HEK293 (cell line): ENCODE measurements at regions not wholly inside any gene's neighbourhood (a gene's known extent, or its start where the extent isn't known, plus 50 kb on each side); places are given as distances from the start of the nearest gene placed in this dataset.

Source experiments
- CTCF ChIA-PET: fragments of 350-600 bp; formaldehyde crosslinking; extraction: SDS; loops from one replicate; lab custom pipeline; 2021; ENCODE audit warnings: antibody characterized with exemption; lab: Yijun Ruan, JAX
- POLR2A ChIA-PET: fragments of 300-600 bp; formaldehyde crosslinking; extraction: SDS; loops from one replicate; lab custom pipeline; 2020; ENCODE audit warnings: antibody characterized with exemption, inconsistent platforms; lab: Yijun Ruan, JAX
- H3K27ac ChIP-seq: fragments of 200-500 bp; sonication (Bioruptor generic); 2 replicates; pipeline ENCODE4 v1.5.1; 2014; ENCODE audit warnings: low read depth, low read length, control low read depth, inconsistent platforms; ENCODE audit errors: extremely low read depth
- H3K36me3 ChIP-seq, 2 experiments: fragments of 200-500 bp in 1 of 2; sonication (Bioruptor generic) in 1 of 2; 1 replicate in 1 of 2; 2 replicates in 1 of 2; pipeline ENCODE4 v1.5.1; 2014 to 2017; ENCODE audit warnings: inconsistent platforms in 2 of 2, low read length in 2 of 2; ENCODE audit not compliant: control insufficient read depth in 2 of 2, insufficient read depth in 1 of 2
- H3K4me1 ChIP-seq: fragments of 200-500 bp; sonication (Bioruptor generic); 2 replicates; pipeline ENCODE4 v1.5.1; 2014; ENCODE audit warnings: mild to moderate bottlenecking, low read length, inconsistent platforms; ENCODE audit not compliant: control insufficient read depth, insufficient read depth
- H3K4me3 ChIP-seq: 2 replicates; pipeline ENCODE4 v1.5.1; 2011; ENCODE audit warnings: low read depth, mild to moderate bottlenecking, control low read depth, low read length, moderate library complexity
- H3K9me3 ChIP-seq: fragments of 200-500 bp; sonication (Bioruptor generic); 2 replicates; pipeline ENCODE4 v1.5.1; 2014; ENCODE audit warnings: low read depth, low read length, inconsistent platforms; ENCODE audit not compliant: control insufficient read depth, insufficient read depth
- HOXD13 ChIP-seq: sonication (generic); formaldehyde crosslinking; IDR thresholded peaks from 2 replicates; pipeline ENCODE4 v1.8.0; 2022; ENCODE audit warnings: missing genetic modification reagents, borderline replicate concordance
- IKZF3 ChIP-seq: fragments of 450-650 bp; IDR thresholded peaks from 2 replicates; pipeline ENCODE4 v1.5.0; 2018; ENCODE audit warnings: missing biosample characterization, mild to moderate bottlenecking, missing genetic modification characterization, moderate library complexity
- KLF10 ChIP-seq: fragments of 450-650 bp; IDR thresholded peaks from 2 replicates; pipeline ENCODE4 v1.5.1; 2018; ENCODE audit warnings: missing biosample characterization, mild to moderate bottlenecking, missing genetic modification characterization
- PRDM4 ChIP-seq: fragments of 450-650 bp; formaldehyde crosslinking; IDR thresholded peaks from 2 replicates; pipeline ENCODE4 v1.5.1; 2017; ENCODE audit warnings: missing biosample characterization, missing genetic modification characterization
- REPIN1 ChIP-seq: fragments of 450-650 bp; formaldehyde crosslinking; IDR thresholded peaks from 2 replicates; pipeline ENCODE4 v1.5.1; 2017; ENCODE audit warnings: missing biosample characterization, missing genetic modification characterization, low read depth
- SCRT1 ChIP-seq: fragments of 450-650 bp; formaldehyde crosslinking; IDR thresholded peaks from 2 replicates; pipeline ENCODE4 v1.5.1; 2016; ENCODE audit warnings: missing biosample characterization, missing genetic modification characterization, borderline replicate concordance
- ZNF10 ChIP-seq: fragments of 450-650 bp; formaldehyde crosslinking; IDR thresholded peaks from 2 replicates; pipeline ENCODE4 v1.5.1; 2017; ENCODE audit warnings: missing biosample characterization, missing genetic modification characterization
- ZNF132 ChIP-seq: fragments of 450-650 bp; formaldehyde crosslinking; IDR thresholded peaks from 2 replicates; pipeline ENCODE4 v1.5.1; 2017; ENCODE audit warnings: missing biosample characterization, missing genetic modification characterization, borderline replicate concordance
- ZNF133 ChIP-seq: fragments of 450-650 bp; formaldehyde crosslinking; IDR thresholded peaks from 2 replicates; pipeline ENCODE4 v1.5.1; 2016; ENCODE audit warnings: missing biosample characterization, missing genetic modification characterization
- ZNF148 ChIP-seq: fragments of 450-650 bp; formaldehyde crosslinking; IDR thresholded peaks from 2 replicates; pipeline ENCODE4 v1.5.0; 2017; ENCODE audit warnings: missing biosample characterization, missing genetic modification characterization, borderline replicate concordance
- ZNF211 ChIP-seq: fragments of 450-650 bp; formaldehyde crosslinking; IDR thresholded peaks from 2 replicates; pipeline ENCODE4 v1.5.1; 2016; ENCODE audit warnings: low read depth, missing biosample characterization, missing genetic modification characterization
- ZNF23 ChIP-seq: fragments of 450-650 bp; formaldehyde crosslinking; IDR thresholded peaks from 2 replicates; pipeline ENCODE4 v1.5.1; 2016; ENCODE audit warnings: missing biosample characterization, missing genetic modification characterization, borderline replicate concordance
- ZNF302 ChIP-seq: fragments of 450-650 bp; formaldehyde crosslinking; IDR thresholded peaks from 2 replicates; pipeline ENCODE4 v1.5.1; 2016; ENCODE audit warnings: missing biosample characterization, missing genetic modification characterization, low read depth
- ZNF341 ChIP-seq: fragments of 450-650 bp; formaldehyde crosslinking; IDR thresholded peaks from 2 replicates; pipeline ENCODE4; 2016; ENCODE audit warnings: low read depth, missing biosample characterization, missing genetic modification characterization
- ZNF423 ChIP-seq: fragments of 450-650 bp; formaldehyde crosslinking; IDR thresholded peaks from 2 replicates; pipeline ENCODE4 v1.5.1; 2016; ENCODE audit warnings: missing biosample characterization, missing genetic modification characterization
- ZNF513 ChIP-seq: fragments of 450-650 bp; IDR thresholded peaks from 2 replicates; pipeline ENCODE4 v1.5.1; 2018; ENCODE audit warnings: missing biosample characterization, missing genetic modification characterization
- ZNF549 ChIP-seq: fragments of 450-650 bp; IDR thresholded peaks from 2 replicates; pipeline ENCODE4 v1.5.1; 2018; ENCODE audit warnings: missing biosample characterization, missing genetic modification characterization, mild to moderate bottlenecking, inconsistent platforms, moderate library complexity
- ZNF560 ChIP-seq: fragments of 450-650 bp; formaldehyde crosslinking; IDR thresholded peaks from 2 replicates; pipeline ENCODE4 v1.5.1; 2017; ENCODE audit warnings: missing biosample characterization, missing genetic modification characterization, borderline replicate concordance
- ZNF654 ChIP-seq: fragments of 450-650 bp; formaldehyde crosslinking; IDR thresholded peaks from 2 replicates; pipeline ENCODE4 v1.5.1; 2016; ENCODE audit warnings: low read depth, missing biosample characterization, missing genetic modification characterization
- ZNF776 ChIP-seq: fragments of 450-650 bp; formaldehyde crosslinking; IDR thresholded peaks from 2 replicates; pipeline ENCODE4 v1.5.0; 2017; ENCODE audit warnings: missing biosample characterization, missing genetic modification characterization, borderline replicate concordance
- ZNF791 ChIP-seq: fragments of 450-650 bp; formaldehyde crosslinking; IDR thresholded peaks from 2 replicates; pipeline ENCODE4 v1.5.1; 2016; ENCODE audit warnings: missing biosample characterization, missing genetic modification characterization

DNA sequence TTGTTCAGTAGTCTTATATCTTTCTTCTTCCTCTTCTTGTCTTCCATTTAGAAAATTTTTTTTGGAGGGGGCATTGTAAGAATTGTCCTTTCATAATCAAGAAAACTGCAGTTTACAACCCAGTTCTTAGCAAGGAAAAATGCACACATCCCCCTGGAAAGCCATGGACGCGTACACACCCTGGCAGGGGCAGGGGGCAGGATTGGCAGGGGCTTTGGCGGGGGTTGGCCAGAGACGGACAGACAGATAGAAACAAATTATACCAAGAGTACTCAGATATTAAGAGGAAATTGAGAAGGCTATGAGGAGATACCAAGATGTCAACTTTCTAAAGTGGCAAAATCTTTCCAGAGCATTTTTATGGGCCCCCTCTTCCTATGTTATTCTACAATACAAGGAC is 322.5 kb upstream of the CPXCR1 start:
- H3K4me1 ChIP-seq, result no peaks in the 10 kb centered on the region
- no peaks in the 10 kb centered on the region; a peak in 1 of 3 replicates for H3K36me3 ChIP-seq
- TF ChIP-seq KLF10 (tag by site-specific recombination), result no peak
- no peak for TF ChIP-seq ZNF302 (tag by site-specific recombination)
- TF ChIP-seq ZNF148 (tag by site-specific recombination), result no peak
- no peak for TF ChIP-seq ZNF211 (tag by site-specific recombination)
- no peak for TF ChIP-seq ZNF10 (tag by site-specific recombination)
- TF ChIP-seq ZNF133 (tag by site-specific recombination), result no peak
- TF ChIP-seq HOXD13 (CRISPR knock-in tag), result no peak
- no peak for TF ChIP-seq ZNF549
- TF ChIP-seq ZNF132 (tag by site-specific recombination), result no peak
- TF ChIP-seq IKZF3 (tag by site-specific recombination), result no peak
- no peak for TF ChIP-seq ZNF560 (tag by site-specific recombination)
- no peak for TF ChIP-seq ZNF423 (tag by site-specific recombination)
- no peak for TF ChIP-seq PRDM4 (tag by site-specific recombination)
- TF ChIP-seq ZNF341 (tag by site-specific recombination), result no peak
- TF ChIP-seq, all 188 proteins: peak for 0
- Histone ChIP-seq H3K4me3 (no peak overlapping the region), H3K9me3 (0 out of 2 replicates have a peak, but pooled peaks cover 2% of the 10 kb centered on the region), H3K27ac (no peak overlapping the region)
- ChIA-PET CTCF (no interaction called here), POLR2A (no interaction called here)

DNA sequence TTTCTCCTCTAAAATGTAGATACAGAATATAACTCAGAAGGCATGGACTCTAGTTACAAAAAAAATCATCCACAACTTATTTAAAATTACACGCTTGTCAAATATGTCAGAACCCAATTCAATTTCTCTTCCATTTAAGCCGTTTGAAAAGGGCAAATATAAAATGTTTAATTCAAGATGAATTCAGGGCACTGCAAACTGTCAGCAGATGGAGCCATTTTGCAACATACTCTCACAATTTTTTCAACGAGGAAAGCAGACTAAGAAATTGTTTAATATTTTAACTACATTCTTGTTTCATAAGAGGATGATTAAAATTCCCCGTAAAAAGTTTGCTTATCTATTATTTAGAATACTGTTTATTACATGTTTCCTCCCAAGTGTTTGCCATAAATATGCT is 321.3 kb upstream of the CPXCR1 start:
- no peaks in the 10 kb centered on the region; a peak in 1 of 3 replicates for H3K36me3 ChIP-seq
- no peak for TF ChIP-seq ZNF23 (tag by site-specific recombination)
- no peak for TF ChIP-seq SCRT1 (tag by site-specific recombination)
- no peak for TF ChIP-seq ZNF10 (tag by site-specific recombination)
- no peak for TF ChIP-seq ZNF513 (tag by site-specific recombination)
- no peak for TF ChIP-seq ZNF776
- peak; percentile 34 for TF ChIP-seq ZNF654 (tag by site-specific recombination)
- TF ChIP-seq REPIN1 (tag by site-specific recombination), result no peak
- no peak for TF ChIP-seq ZNF791
- TF ChIP-seq, all 188 proteins: peak for 1
- ChIA-PET POLR2A (no interaction called here), CTCF (no interaction called here)
- Histone ChIP-seq H3K4me3 (no peak overlapping the region), H3K27ac (no peak overlapping the region), H3K9me3 (no peaks in the 10 kb centered on the region), H3K4me1 (no peaks in the 10 kb centered on the region)
